HG03442 (cell line): ENCODE measurements at regions not wholly inside any gene's neighbourhood (a gene's known extent, or its start where the extent isn't known, plus 50 kb on each side); places are given as distances from the start of the nearest gene placed in this dataset.

ENCODE experiments used
- ATAC-seq: cut with Tn5 transposase; IDR thresholded peaks from one replicate; pipeline ENCODE4 v1.9.1; 2021; ENCODE audit warnings: mild to moderate bottlenecking, moderate library complexity; ENCODE audit not compliant: unreplicated experiment

GRCh38 chr12:116481726-116482125 is 77.5 kb upstream of the MAP1LC3B2 start:
- ATAC-seq = no peak

- no peak for ATAC-seq
Observed at GRCh38 chr12:116482179-116482578, 77.0 kb upstream of the MAP1LC3B2 start.

- ATAC-seq = no peak
Observed at GRCh38 chr12:116482859-116483258, 76.3 kb upstream of the MAP1LC3B2 start.

- no peak for ATAC-seq
Observed at GRCh38 chr12:116483959-116484750, 75.0 kb upstream of the MAP1LC3B2 start.

GRCh38 chr12:116484807-116485206 is 74.4 kb upstream of the MAP1LC3B2 start:
- ATAC-seq = no peak

- ATAC-seq = no peak
Observed at GRCh38 chr12:116489116-116489515, 70.1 kb upstream of the MAP1LC3B2 start.

- ATAC-seq = no peak
Observed at GRCh38 chr12:116490471-116490870, 68.7 kb upstream of the MAP1LC3B2 start.

- no peak for ATAC-seq
Observed at GRCh38 chr12:116492703-116493324, 66.4 kb upstream of the MAP1LC3B2 start.

GRCh38 chr12:116495260-116495659 is 63.9 kb upstream of the MAP1LC3B2 start:
- no peak for ATAC-seq

- no peak for ATAC-seq
Observed at GRCh38 chr12:116497051-116497591, 62.1 kb upstream of the MAP1LC3B2 start.

GRCh38 chr12:116498471-116498870 is 60.7 kb upstream of the MAP1LC3B2 start:
- no peak for ATAC-seq

GRCh38 chr12:116502141-116502725 is 56.9 kb upstream of the MAP1LC3B2 start:
- ATAC-seq = no peak

GRCh38 chr12:116502989-116503496 is 56.1 kb upstream of the MAP1LC3B2 start:
- no peak for ATAC-seq

- ATAC-seq = no peak
Observed at GRCh38 chr12:116504438-116504837, 54.7 kb upstream of the MAP1LC3B2 start.

- ATAC-seq = no peak
Observed at GRCh38 chr12:116506697-116507064, 52.5 kb upstream of the MAP1LC3B2 start.

GRCh38 chr12:116508145-116509121 is 50.7 kb upstream of the MAP1LC3B2 start:
- no peak for ATAC-seq
